Esophagus squamous epithelium (tissue), 5 donors: ENCODE measurements at regions not wholly inside any gene's neighbourhood (a gene's known extent, or its start where the extent isn't known, plus 50 kb on each side); places are given as distances from the start of the nearest gene placed in this dataset.

Experiments used
- DNase-seq: peaks from one replicate; lab custom pipeline; 2025; lab: John Stamatoyannopoulos, UW
- H3K27ac ChIP-seq, 4 donors: fragments of 200-600 bp; sonication (generic); one replicate each; pipeline ENCODE4 v1.5.1; 2016 to 2019; ENCODE audit warnings: mild to moderate bottlenecking in 1 of 4
- H3K27me3 ChIP-seq, 4 donors: fragments of 200-600 bp; sonication (generic); 1 replicate in 3 of 4; 2 replicates in 1 of 4; pipeline versions ENCODE4 v1.5.1 to v1.6.0; 2017 to 2021; ENCODE audit warnings: antibody characterized with exemption in 1 of 4
- H3K36me3 ChIP-seq, 3 donors: fragments of 200-600 bp; sonication (generic); one replicate each; pipeline ENCODE4 v1.5.1; 2016 to 2019
- H3K4me1 ChIP-seq, 3 donors: fragments of 200-600 bp; sonication (generic); one replicate each; pipeline ENCODE4 v1.5.1; 2017 to 2019
- H3K4me3 ChIP-seq, 4 donors: fragments of 200-600 bp; sonication (generic); 1 replicate in 3 of 4; 2 replicates in 1 of 4; pipeline ENCODE4 v1.5.1; 2016 to 2019; ENCODE audit warnings: mild to moderate bottlenecking in 2 of 4, moderate library complexity in 1 of 4
- H3K9me3 ChIP-seq, 3 donors: fragments of 200-600 bp; sonication (generic); one replicate each; pipeline ENCODE4 v1.5.1; 2016 to 2019
- CTCF ChIP-seq, 6 experiments: fragments of 450-650 bp in 4 of 6; fragments of 200-600 bp in 2 of 6; sonication (generic) in 2 of 6; IDR thresholded peaks; one replicate each; pipeline ENCODE4 v1.5.1; 2016 to 2019; ENCODE audit warnings: antibody characterized with exemption in 6 of 6, mild to moderate bottlenecking in 4 of 6, moderate library complexity in 4 of 6
- POLR2A ChIP-seq, 4 donors: fragments of 450-650 bp; IDR thresholded peaks; one replicate each; pipeline ENCODE4 v1.6.1; 2017; ENCODE audit warnings: antibody characterized with exemption in 4 of 4, mild to moderate bottlenecking in 4 of 4, moderate library complexity in 3 of 4
- WGBS, 2 donors: methylation state at CpG; one replicate each; pipeline ENCODE4 v1.1.5; 2018; 5-methylcytosine and 5-hydroxymethylcytosine counted together
- intact Hi-C: fragments of 100-400 bp; cut with DNase I; formaldehyde crosslinking; loops from one replicate; pipeline ENCODE4 v1.15.0; 2022
- donor health status: DM: yes; HTN: yes; CAD: no.

GRCh38 chr15:61301701-61302100 is 72.6 kb upstream of the RORA start:
- no peaks in the 10 kb centered on the region for H3K9me3 ChIP-seq
- DNase-seq, result no peak
- intact Hi-C loops, result no loop called here
- no peaks in the 10 kb centered on the region for H3K27me3 ChIP-seq
- no peak for TF ChIP-seq CTCF (IDR thresholded peaks at IDR 0.05)
- no peak for TF ChIP-seq POLR2A (IDR thresholded peaks at IDR 0.05)
- no peak overlapping the region for H3K4me3 ChIP-seq
- H3K36me3 ChIP-seq, result no peaks in the 10 kb centered on the region
- H3K4me1 ChIP-seq, result no peaks in the 10 kb centered on the region
- 50 to 78% methylated on average over 1 to 3 of the region's 3 CpGs for WGBS, 2 donors
- H3K27ac ChIP-seq, result no peak overlapping the region

- DNase-seq, result no peak
- intact Hi-C loops, result no loop called here
- TF ChIP-seq CTCF (IDR thresholded peaks at IDR 0.05) (no peak), POLR2A (IDR thresholded peaks at IDR 0.05) (no peak)
- no peak overlapping the region for H3K27ac ChIP-seq
- H3K4me3 ChIP-seq, result no peak overlapping the region
- H3K9me3 ChIP-seq, result no peaks in the 10 kb centered on the region
- 66 to 72% methylated on average over 2 to 4 of the region's 4 CpGs for WGBS, 2 donors
- H3K36me3 ChIP-seq, result no peaks in the 10 kb centered on the region
- H3K4me1 ChIP-seq, result no peaks in the 10 kb centered on the region
- no peaks in the 10 kb centered on the region for H3K27me3 ChIP-seq
These were observed 70.1 kb upstream of the RORA start for GRCh38 chr15:61299075-61299763.

GRCh38 chr15:61295239-61295638 is 66.1 kb upstream of the RORA start:
- Histone ChIP-seq H3K4me1 (no peaks in the 10 kb centered on the region), H3K27ac (no peak overlapping the region), H3K9me3 (no peaks in the 10 kb centered on the region), H3K27me3 (no peaks in the 10 kb centered on the region), H3K36me3 (no peaks in the 10 kb centered on the region), H3K4me3 (no peak overlapping the region)
- TF ChIP-seq CTCF (IDR thresholded peaks at IDR 0.05), result no peak
- TF ChIP-seq POLR2A (IDR thresholded peaks at IDR 0.05), result no peak
- 53 to 58% methylated on average over 3 of the region's 3 CpGs for WGBS, 2 donors
- intact Hi-C loops, result no loop called here
- no peak for DNase-seq

- H3K4me1 ChIP-seq, result no peaks in the 10 kb centered on the region
- H3K4me3 ChIP-seq, result no peak overlapping the region
- no peak overlapping the region for H3K27ac ChIP-seq
These were observed 53.6 kb upstream of the RORA start for GRCh38 chr15:61282661-61283060.

More at GRCh38 chr15:61282661-61283060, 53.6 kb upstream of the RORA start:
- Histone ChIP-seq H3K9me3 (no peaks in the 10 kb centered on the region), H3K27me3 (peaks cover 0 to 19% (median 0%) of the 10 kb centered on the region in 4 donors), H3K36me3 (no peaks in the 10 kb centered on the region)
- 77 to 86% methylated on average over 4 of the region's 4 CpGs for WGBS, 2 donors
- intact Hi-C loops, result no loop called here
- DNase-seq, result no peak
- TF ChIP-seq CTCF (IDR thresholded peaks at IDR 0.05), result no peak
- no peak for TF ChIP-seq POLR2A (IDR thresholded peaks at IDR 0.05)
